ENCODE measurements at regions not wholly inside any gene's neighbourhood (a gene's known extent, or its start where the extent isn't known, plus 50 kb on each side); places are given as distances from the start of the nearest gene placed in this dataset.

DNA sequence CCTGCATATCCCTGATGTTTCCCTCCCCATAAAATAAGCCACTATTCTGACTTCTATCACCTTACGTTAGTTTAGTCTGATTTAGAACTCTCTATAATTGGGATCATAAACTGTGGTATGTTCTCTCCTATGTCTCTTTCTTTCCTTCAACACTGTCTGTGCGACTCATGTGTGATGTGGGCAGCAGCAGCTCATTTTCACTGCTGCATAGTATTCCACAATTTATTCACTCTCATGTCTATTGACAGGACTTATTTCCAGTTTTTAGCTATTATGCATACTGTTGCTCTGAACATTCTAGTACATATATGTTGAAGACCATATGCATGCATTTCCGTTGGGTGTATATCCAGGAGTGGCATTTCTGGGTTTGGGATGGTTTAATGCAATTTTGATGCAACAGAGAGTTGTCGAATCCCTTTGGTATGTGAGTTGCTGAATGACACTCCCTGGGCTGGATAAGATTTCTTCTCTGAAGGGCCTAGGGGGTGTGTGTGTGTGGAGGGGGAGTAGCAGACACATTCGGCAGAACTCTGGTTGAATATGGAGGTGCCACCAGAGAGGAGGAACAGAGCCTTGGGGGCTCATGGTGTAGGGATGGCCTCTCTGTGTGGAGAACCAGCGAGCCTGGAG is 87.8 kb upstream of the PCBD1 start:
- no peak overlapping the region for H3K4me3 Mint-ChIP-seq (ENCODE audit: unreplicated experiment)
- no peak overlapping the region for H3K27ac Mint-ChIP-seq (ENCODE audit: unreplicated experiment)
- H3K9me3 Mint-ChIP-seq (ENCODE audit: unreplicated experiment): no peaks in the 10 kb centered on the region
- TF ChIP-seq, protein P1, sequence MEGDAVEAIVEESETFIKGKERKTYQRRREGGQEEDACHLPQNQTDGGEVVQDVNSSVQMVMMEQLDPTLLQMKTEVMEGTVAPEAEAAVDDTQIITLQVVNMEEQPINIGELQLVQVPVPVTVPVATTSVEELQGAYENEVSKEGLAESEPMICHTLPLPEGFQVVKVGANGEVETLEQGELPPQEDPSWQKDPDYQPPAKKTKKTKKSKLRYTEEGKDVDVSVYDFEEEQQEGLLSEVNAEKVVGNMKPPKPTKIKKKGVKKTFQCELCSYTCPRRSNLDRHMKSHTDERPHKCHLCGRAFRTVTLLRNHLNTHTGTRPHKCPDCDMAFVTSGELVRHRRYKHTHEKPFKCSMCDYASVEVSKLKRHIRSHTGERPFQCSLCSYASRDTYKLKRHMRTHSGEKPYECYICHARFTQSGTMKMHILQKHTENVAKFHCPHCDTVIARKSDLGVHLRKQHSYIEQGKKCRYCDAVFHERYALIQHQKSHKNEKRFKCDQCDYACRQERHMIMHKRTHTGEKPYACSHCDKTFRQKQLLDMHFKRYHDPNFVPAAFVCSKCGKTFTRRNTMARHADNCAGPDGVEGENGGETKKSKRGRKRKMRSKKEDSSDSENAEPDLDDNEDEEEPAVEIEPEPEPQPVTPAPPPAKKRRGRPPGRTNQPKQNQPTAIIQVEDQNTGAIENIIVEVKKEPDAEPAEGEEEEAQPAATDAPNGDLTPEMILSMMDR (IDR thresholded peaks at IDR 0.05; ENCODE audit: unreplicated experiment): no peak
- H3K27me3 Mint-ChIP-seq (ENCODE audit: unreplicated experiment): peaks cover 2% of the 10 kb centered on the region
- H3K36me3 Mint-ChIP-seq (ENCODE audit: low read depth, unreplicated experiment): no peaks in the 10 kb centered on the region
- no peaks in the 10 kb centered on the region for H3K4me1 Mint-ChIP-seq (ENCODE audit: unreplicated experiment)
- DNase-seq (ENCODE audit: low spot score): no peak

DNA sequence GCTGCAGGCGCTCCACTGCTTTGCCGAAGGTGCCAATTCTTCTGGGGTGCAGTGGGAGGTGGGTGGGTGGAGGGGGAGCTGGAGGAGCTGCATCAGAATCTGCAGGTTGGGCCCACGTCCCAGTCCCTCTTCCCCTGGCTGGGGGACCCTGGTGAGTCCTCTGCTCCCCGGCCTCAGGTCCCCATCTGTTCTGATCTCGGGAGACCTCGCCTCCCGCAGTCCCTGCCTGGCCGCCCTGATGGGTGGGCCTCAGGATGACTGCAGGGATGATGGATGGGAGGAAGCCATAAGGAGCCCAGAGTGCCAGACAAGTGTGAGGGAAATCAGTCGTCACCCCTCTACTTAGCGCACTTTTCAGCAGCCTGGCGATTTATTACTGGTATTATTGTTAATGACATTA is 89.3 kb upstream of the PCBD1 start:
- Mint-ChIP-seq H3K4me3 (ENCODE audit: unreplicated experiment) (no peak overlapping the region), H3K27ac (ENCODE audit: unreplicated experiment) (no peak overlapping the region), H3K36me3 (ENCODE audit: low read depth, unreplicated experiment) (no peaks in the 10 kb centered on the region), H3K27me3 (ENCODE audit: unreplicated experiment) (peaks cover 2% of the 10 kb centered on the region), H3K9me3 (ENCODE audit: unreplicated experiment) (no peaks in the 10 kb centered on the region), H3K4me1 (ENCODE audit: unreplicated experiment) (no peaks in the 10 kb centered on the region)
- TF ChIP-seq, protein P1 (IDR thresholded peaks at IDR 0.05; ENCODE audit: unreplicated experiment): no peak
- DNase-seq (ENCODE audit: low spot score): no peak

DNA sequence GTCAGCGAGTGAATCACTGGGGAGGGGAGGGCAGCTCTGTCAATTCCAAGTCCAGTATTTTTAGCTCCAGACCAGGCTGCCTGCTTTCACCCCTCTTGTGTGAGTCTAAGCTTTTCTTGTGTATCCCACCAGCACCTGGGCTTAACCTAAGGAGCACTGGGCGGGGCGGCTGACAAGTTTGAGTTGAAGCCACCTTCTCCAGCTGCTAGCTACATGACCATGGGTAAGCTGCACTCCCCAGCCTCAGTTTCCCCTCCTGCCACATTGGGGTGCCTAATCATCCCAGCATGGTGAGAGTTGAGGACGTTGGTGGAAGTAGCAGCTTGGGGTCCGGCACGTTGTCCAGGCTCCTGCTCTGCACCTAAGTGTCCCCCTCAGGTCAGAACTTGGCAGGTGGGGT is 89.8 kb upstream of the PCBD1 start:
- H3K27me3 Mint-ChIP-seq (ENCODE audit: unreplicated experiment): peaks cover 2% of the 10 kb centered on the region
- no peaks in the 10 kb centered on the region for H3K36me3 Mint-ChIP-seq (ENCODE audit: low read depth, unreplicated experiment)
- H3K27ac Mint-ChIP-seq (ENCODE audit: unreplicated experiment): no peak overlapping the region
- TF ChIP-seq, protein P1 (IDR thresholded peaks at IDR 0.05; ENCODE audit: unreplicated experiment): no peak
- H3K4me1 Mint-ChIP-seq (ENCODE audit: unreplicated experiment): no peaks in the 10 kb centered on the region
- H3K9me3 Mint-ChIP-seq (ENCODE audit: unreplicated experiment): no peaks in the 10 kb centered on the region
- DNase-seq (ENCODE audit: low spot score): no peak
- no peak overlapping the region for H3K4me3 Mint-ChIP-seq (ENCODE audit: unreplicated experiment)

DNA sequence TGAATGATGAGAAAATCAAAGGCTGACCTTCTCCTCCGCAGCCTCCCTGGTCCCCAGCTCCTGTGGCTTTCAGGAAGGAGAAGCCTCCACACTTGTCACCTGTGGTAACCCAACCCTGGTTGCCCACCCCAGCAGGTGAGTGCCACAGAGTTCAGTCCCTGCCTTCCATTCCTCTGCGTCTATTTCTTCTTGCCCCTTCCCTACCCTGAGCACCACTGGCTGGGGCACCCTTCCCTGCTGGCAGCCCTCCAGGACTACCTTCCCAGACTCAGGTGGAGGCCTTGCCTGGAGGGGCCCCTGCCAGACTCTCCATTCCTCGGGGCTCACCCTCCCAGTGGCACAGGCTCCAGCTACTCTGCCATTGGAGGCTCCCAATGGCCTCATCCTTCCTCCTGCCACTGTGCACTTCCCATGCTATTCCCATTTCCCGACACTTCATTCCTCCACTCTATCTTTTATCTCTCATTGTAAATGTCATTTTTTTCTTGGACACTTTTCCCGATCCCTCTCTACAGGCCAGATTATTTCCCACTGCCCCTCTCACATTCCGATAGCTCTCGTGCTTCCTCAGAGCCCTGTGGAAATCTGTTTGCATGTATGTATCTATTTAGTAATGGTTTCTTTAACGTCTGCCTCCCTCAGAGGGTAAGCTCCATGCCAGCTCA is 90.6 kb upstream of the PCBD1 start:
- no peaks in the 10 kb centered on the region for H3K4me1 Mint-ChIP-seq (ENCODE audit: unreplicated experiment)
- H3K27ac Mint-ChIP-seq (ENCODE audit: unreplicated experiment): no peak overlapping the region
- no peaks in the 10 kb centered on the region for H3K36me3 Mint-ChIP-seq (ENCODE audit: low read depth, unreplicated experiment)
- DNase-seq (ENCODE audit: low spot score): no peak
- TF ChIP-seq, protein P1 (IDR thresholded peaks at IDR 0.05; ENCODE audit: unreplicated experiment): no peak
- H3K4me3 Mint-ChIP-seq (ENCODE audit: unreplicated experiment): no peak overlapping the region
- no peaks in the 10 kb centered on the region for H3K27me3 Mint-ChIP-seq (ENCODE audit: unreplicated experiment)
- H3K9me3 Mint-ChIP-seq (ENCODE audit: unreplicated experiment): no peaks in the 10 kb centered on the region

DNA sequence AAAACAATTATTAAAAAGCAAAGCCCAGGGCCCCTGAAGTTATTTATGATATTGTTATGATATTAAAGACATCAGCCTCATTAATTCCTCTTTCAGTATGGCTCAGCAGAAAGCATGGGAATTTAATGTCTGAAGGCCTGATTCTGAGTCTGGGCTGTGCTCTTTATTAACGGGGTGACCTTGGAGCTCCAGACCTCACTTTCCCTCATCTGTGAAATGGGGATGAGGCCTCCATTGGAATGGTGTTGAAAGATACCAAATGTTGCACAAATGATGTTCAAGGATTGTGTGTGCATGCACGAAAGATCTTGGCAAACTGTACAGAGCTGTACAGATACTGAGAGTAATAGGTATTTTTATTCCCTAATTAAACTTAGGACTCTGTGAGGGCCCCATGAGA is 92.3 kb upstream of the PCBD1 start:
- H3K4me3 Mint-ChIP-seq (ENCODE audit: unreplicated experiment): no peak overlapping the region
- no peaks in the 10 kb centered on the region for H3K36me3 Mint-ChIP-seq (ENCODE audit: low read depth, unreplicated experiment)

More for the DNA sequence above, 92.3 kb upstream of the PCBD1 start:
- no peak for DNase-seq (ENCODE audit: low spot score)
- Mint-ChIP-seq H3K9me3 (ENCODE audit: unreplicated experiment) (no peaks in the 10 kb centered on the region), H3K27me3 (ENCODE audit: unreplicated experiment) (no peaks in the 10 kb centered on the region), H3K27ac (ENCODE audit: unreplicated experiment) (no peak overlapping the region), H3K4me1 (ENCODE audit: unreplicated experiment) (no peaks in the 10 kb centered on the region)
- TF ChIP-seq, protein P1 (IDR thresholded peaks at IDR 0.05; ENCODE audit: unreplicated experiment): no peak
